ENCODE measurements at regions not wholly inside any gene's neighbourhood (a gene's known extent, or its start where the extent isn't known, plus 50 kb on each side); places are given as distances from the start of the nearest gene placed in this dataset.
"Not testable (repeated sequence)": the region's sequence is repeated elsewhere in the genome, so short reads cannot be mapped to it uniquely, and the experiment has no call there.

DNA sequence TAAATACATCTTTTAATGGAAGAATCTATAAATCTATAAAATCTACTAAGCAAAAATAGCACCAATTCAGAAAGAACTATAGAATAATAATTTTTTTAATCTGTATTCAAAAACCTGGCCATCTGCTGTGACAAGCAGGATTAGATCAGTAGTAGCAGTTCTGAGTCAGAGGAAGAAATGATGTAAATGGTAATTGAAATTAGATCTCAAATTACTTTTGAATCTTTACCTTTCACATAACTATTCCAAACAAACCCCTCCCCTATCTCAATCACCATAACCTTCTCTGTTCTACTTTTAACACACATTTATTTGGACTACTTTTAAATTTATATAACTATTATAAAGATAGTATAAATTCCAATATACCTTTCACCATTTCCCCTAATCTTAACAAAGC is 727.8 kb upstream of the FAM174A start:
- DNase-seq (ENCODE audit: low spot score): no peak
- intact Hi-C loops (cut with DNase I): no loop called here

DNA sequence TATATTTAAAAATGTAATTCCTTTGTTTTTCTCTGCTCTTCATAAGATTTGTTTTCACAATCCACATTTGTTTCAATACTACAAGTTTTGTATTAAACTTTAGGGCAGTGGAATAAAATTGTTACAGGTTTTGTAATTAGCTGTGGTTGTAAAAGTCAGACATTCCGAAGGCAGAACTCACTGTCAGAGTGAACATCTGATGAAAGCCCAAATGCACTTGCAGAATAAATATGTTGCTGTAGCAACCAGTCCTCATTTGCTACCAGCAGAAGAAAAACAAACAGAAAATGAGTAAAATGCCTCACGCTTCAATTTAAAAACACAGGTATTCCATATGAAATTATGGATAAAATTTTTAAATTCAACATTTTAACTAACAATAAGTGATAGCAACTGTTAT is 740.1 kb upstream of the FAM174A start:
- no peak for DNase-seq (ENCODE audit: low spot score)
- intact Hi-C loops (cut with DNase I): no loop called here

DNA sequence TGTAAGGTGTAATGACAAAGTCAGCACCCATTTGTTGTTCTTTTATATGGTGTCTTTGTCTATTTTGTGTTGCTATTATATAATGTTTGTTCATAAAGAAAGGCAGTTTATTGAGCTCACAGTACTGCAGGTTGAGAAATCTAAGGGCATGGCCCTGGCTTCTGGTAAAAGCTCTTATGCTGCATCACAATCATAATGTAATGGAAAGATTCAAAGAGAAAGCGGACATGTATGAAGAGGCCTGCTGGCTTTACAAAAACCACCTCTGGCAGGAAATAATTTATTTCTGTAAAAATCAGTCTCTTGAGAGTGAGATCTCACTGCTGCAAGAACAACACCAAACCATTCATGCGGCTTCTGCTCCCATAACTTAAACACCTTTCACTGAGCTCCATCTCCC is 746.7 kb upstream of the FAM174A start:
- intact Hi-C loops (cut with DNase I): no loop called here
- DNase-seq (ENCODE audit: low spot score): no peak

DNA sequence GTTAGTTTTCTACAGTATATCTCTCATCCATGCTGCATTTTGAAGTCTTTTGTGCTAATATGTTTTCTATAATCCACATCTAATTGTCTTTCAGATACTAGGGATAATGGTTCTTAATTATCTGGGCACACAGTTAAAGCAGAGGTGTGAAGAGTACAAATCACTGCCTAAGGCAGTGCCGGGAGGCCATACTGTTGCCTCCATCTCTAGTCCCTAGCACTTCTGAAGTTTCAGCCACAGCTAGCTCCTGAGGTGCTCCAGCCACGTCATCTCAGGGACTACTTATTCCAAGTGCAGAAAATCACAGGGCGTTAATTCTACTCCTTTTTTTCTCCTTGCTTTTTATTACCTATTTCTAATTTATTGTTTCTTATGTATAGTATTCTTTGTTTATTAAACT is 760.0 kb upstream of the FAM174A start:
- DNase-seq (ENCODE audit: low spot score): no peak
- intact Hi-C loops (cut with DNase I): no loop called here

DNA sequence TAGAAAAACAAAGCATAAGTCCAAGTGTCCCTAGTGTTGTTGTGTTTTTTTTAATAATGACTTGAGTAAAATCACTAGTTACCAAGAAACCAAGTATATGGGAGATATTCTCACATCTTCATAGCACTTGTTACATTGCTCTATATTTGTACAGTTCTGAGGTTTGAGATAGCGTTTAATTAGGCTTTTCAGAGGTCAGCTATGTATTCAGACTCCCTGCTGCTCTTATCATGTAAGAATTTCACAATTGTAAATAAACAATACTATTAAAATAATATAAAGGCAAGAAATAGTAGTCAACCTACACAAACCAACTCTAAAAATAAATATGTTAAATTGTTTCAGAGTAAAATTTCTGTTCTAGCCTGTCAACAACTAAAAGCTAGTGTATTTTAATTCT is 761.9 kb upstream of the FAM174A start:
- intact Hi-C loops (cut with DNase I): no loop called here

DNA sequence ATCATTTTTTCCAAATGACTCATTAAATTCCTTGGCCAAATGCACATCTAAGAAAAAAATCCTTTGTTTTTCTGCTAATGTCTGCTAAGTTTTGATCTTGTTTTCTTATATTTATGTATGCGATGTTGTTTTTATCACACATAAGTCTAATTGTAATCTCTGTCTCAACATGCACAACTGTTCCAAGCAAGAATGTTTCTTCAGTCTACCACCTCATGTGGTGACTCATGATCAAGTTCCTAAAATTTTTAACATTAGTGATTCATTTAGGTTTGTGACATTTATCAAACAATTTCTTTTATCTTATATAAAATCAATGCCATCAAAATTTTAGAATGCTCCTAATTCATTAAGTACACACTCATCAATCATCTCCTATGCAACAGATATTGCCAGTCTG is 763.9 kb upstream of the FAM174A start:
- intact Hi-C loops (cut with DNase I): no loop called here
- no peak for DNase-seq (ENCODE audit: low spot score)

More for the DNA sequence above, 761.9 kb upstream of the FAM174A start:
- no peak for DNase-seq (ENCODE audit: low spot score)

DNA sequence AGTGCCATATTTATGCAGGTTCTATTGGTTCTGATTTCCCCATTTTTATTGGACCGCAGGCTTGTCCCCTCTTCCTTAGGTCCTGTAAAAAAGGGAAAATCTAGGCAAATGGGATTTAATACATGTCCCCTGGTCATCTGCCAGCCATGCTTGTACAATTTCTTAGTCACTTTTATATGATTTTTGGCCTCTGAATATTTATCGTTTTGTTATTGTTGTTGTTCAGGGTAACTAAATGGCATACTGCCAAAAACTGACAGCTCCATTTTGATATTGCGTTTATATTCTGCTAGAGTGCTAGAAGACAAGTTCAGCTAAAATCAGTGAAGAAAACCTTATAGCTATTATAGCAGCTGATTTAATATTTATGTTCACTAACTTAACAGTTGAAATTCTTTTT is 770.2 kb upstream of the FAM174A start:
- intact Hi-C loops (cut with DNase I): no loop called here
- DNase-seq (ENCODE audit: low spot score): no peak

DNA sequence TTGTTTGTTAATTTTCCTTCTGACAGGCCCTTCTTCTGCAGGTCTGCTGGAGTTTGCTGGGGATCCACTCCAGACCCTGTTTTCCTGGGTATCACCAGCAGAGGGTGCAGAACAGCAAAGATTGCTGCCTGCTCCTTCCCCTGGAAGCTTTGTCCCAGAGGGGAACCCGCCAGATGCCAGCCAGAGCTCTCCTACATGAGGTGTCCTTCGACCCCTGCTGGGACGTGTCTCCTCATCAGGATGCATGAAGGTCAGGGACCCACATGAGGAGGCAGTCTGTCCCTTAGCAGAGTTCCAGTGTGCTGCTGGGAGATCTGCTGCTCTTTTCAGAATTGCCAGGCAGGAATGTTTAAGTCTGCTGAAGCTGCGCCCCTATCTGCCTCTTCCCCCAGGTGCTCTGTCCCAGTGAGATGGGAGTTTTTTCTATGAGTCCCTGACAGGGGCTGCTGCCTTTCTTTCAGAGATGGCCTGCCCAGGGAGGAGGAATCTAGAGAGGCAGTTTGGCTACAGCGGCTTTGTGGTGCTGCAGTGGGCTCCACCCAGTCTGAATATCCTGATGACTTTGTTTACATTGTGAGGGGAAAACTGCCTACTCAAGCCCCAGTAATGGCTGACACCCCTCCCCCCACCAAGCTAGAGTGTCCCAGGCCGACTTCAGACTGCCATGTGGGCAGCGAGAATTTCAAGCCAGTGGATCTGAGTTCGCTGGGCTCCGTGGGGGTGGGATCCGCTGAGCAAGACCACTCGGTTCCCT is 772.0 kb upstream of the FAM174A start:
- intact Hi-C loops (cut with DNase I): no loop called here
- no peak for DNase-seq (ENCODE audit: low spot score)

DNA sequence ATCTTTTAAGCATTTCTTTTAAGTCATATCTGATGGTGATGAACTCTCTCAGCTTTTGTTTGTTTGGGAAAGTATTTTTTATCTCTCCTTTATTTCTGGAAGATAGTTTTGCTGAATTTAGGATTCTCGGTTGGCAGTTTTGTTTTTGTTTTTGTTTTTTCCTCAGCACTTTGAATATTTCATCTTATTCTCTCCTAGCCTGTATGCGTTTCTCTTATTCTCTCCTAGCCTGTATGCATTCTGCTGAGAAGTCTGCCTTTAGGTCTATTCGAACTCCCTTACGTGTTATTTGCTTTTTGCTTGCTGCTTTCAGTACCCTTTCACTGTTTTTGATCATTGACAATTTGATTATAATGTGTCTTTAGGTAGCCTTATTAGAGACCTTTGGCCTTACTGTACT is 787.8 kb upstream of the FAM174A start:
- no peak for DNase-seq (ENCODE audit: low spot score)
- intact Hi-C loops (cut with DNase I): no loop called here

DNA sequence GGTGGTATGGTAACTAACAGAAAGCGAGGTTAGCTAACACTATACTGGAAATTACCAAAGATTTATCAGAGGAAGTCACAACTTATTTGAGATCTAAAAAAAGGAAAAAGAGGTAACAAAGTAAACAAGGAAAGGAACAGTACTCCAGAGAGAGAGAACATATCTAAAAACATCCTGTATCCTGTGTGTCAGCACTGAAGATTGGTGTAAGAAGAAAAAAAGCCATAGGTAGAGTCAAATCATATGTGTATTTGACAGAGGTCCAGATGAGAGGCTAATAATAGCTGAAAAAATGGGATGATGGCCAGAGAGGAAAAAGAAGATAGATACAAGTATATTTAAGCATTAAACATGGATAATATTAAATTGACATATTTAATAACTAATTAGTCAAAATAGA is 802.0 kb upstream of the FAM174A start:
- intact Hi-C loops (cut with DNase I); DNase-seq (ENCODE audit: low spot score): not testable (repeated sequence)

DNA sequence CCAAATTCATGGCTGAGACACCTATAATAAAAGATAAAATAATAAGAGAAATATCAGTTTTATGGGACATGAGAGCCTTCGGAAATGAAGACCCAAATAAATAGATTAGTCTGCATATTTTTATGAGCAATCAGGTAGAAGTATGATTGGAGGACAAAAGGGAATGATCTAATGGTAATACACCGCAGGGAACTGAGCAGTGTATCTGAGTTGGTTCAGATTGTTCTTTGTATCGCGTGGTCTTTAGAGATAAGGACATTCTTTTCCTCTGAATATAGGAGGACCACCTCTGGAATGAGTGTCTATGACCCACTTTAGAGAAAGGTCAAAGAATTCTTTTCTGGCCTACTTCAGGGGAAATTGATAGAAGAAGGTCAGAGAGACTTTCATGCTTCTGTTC is 801.8 kb upstream of the CHD1 start:
- DNase-seq (ENCODE audit: low spot score); intact Hi-C loops (cut with DNase I): not testable (repeated sequence)

DNA sequence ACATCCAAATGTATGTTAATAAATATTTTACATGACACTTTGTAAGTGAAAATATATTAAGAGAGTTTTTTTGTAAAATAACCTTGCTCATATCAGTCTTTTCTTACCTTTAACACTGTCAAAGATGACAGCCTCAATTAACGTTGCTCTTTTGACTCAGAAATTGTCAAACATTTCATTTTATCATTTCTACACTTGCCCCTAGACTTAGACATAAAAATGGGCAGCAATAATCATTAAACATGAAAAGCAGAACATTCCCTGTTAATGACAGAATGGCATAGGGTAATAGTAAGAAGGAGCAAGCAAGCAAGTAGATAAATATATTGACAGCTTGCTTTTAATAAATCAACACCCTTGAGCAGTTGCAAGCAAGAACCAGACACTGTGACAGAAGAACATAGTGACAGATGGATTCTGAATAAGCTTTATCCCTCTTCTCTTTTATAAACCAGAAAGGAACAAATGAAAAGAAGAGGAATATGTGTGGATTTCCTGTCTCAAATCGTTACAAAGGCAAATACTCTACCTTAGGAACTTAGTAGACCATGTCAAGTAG is 796.0 kb upstream of the CHD1 start:
- no peak for DNase-seq (ENCODE audit: low spot score)
- intact Hi-C loops (cut with DNase I): no loop called here

DNA sequence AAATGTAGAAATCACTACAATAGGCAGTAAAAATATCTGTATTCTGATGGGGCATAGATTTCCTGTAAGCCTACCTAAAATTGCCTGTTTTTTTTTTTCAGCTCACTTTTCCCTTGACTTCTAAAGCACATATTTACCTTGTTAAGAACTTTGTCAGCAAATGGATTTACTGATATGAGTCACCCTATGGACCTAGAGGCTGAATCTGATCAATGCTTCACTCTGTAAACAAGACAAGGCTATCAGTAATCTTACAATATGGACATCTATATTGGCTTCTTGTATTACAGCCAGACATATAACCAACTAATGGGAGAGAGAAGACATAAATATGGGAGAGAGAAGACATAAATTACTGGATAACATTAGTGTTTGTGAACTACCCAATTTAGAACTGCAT is 792.7 kb upstream of the CHD1 start:
- intact Hi-C loops (cut with DNase I): no loop called here
- no peak for DNase-seq (ENCODE audit: low spot score)

DNA sequence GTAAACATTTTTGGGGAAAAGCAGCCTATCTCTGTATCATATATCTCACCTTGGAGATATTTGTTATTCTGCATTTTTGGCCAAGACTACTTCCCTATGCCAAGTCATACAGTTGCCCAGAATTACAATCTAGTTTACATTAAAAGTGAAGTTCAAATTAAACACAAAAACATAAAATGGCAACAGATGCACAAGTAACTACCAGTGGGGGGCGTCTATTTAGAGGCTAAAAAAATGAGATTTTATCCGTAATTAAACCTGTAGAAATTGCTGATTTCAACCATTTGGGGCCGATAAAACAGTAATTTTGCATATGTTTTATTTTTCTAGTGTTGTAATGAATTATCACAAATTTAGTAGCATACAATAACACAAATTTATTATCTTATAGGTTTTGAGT is 787.1 kb upstream of the CHD1 start:
- no peak for DNase-seq (ENCODE audit: low spot score)
- intact Hi-C loops (cut with DNase I): no loop called here

DNA sequence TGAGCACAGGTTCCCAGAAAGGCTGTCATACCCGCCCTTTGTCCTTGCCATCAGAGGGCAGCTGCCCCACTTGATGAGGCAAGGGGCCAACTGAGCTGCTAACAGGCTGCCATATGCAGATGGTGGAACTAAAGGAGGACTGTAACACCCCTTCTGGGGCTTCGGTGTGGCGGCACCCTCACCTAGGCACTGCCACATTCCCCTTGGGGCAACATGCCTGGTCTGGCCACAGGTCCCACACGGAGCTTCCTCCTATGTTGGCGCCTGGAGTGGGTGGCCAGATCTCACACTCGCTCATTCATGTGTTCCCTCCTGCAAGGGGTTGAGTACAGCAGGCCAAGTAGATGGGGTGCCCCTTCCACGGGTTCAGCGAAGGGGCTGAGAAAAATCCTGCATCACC is 777.4 kb upstream of the CHD1 start:
- DNase-seq (ENCODE audit: low spot score): peak; percentile 61
- intact Hi-C loops (cut with DNase I): no loop called here

DNA sequence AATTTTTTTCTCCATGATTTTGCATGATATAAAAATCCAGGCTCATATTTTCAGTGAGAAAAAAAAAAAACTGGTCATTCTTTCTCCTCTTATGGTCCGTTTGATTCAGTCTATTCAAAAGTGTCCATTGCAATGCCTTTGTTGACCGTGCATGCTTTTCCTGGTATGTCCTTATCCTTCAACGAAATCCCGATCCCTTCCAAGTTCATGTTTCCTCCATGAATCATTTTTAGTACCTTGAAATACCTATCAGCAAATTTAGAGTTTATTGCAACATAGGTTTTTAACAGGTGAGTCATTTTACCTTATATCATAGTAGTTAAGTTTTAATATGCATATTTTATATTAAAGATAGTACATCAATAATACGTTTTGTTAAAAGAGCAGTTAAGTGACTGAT is 773.8 kb upstream of the CHD1 start:
- DNase-seq (ENCODE audit: low spot score): no peak
- intact Hi-C loops (cut with DNase I): no loop called here

DNA sequence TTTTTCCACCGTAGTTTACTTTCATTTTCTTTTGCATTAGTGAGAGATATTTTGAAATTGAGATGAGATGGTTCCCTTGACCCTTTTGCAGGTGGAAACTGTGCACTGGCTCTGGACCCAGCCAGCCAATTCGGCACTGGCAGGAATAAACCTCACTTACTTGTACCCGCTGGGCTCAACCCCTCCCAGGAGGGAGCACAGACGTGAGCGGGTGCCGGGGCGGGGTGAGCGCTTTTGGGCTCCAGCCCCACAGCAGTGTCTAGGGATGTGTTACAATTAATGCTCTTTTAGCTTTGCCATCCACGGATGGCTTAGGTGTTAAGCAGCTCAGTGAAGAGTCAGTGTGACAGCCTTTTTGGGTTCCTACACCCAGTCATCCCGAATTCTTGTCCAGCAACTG is 766.1 kb upstream of the CHD1 start:
- intact Hi-C loops (cut with DNase I): no loop called here
- DNase-seq (ENCODE audit: low spot score): no peak

DNA sequence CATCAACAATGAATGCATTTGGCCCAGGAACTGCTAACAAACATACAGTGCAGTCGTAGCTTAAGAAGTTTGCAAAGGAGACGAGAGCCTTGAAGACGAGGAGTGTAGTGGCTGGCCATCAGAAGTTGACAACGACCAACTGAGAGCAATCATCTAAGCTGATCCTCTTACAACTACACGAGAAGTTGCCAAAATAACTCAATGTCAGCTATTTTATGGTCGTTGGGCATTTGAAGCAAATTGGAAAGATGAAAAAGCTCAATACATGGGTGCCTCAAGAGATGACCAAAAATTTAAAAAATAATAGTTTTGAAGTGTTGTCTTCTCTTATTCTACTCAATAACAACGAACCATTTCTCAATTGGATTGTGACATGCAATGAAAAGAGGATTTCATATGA is 757.7 kb upstream of the CHD1 start:
- intact Hi-C loops (cut with DNase I): no loop called here
- DNase-seq (ENCODE audit: low spot score): no peak

DNA sequence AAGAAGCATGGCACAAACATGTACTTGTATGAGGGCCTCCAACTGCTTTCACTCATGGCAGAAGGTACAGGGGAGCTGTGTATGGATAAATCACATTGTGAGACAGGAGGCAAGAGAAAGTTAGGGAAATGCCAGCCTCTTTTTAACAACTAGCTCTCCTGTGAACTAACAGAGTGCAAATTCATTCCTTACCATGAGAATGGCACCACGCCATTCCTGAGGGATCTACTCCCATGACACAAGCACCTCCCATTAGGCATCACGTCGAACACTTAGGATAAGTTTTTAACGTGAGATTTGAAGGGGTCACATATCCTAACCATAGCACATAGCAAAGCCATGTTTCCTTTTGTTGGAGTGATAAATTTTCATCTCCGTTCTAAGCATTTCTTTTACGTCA is 747.2 kb upstream of the CHD1 start:
- intact Hi-C loops (cut with DNase I): no loop called here
- DNase-seq (ENCODE audit: low spot score): no peak

DNA sequence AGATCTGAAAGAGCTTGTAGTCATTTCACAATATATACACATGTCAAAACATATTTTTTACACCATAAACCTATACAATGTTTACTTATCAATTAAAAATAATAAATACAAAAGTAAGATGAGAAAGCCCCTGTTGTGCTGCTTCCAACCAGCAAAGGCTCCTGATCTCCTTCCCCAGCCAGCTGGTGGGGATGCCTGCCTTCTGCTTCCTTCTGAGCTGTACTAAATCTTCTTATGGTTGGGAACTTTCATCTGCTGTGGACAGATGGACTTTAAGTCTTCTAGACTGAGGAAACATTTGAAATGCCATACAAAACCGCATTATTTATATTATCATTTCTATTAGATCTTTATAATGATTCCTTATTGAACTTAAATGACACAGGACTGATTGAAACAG is 745.3 kb upstream of the CHD1 start:
- no peak for DNase-seq (ENCODE audit: low spot score)
- intact Hi-C loops (cut with DNase I): no loop called here

DNA sequence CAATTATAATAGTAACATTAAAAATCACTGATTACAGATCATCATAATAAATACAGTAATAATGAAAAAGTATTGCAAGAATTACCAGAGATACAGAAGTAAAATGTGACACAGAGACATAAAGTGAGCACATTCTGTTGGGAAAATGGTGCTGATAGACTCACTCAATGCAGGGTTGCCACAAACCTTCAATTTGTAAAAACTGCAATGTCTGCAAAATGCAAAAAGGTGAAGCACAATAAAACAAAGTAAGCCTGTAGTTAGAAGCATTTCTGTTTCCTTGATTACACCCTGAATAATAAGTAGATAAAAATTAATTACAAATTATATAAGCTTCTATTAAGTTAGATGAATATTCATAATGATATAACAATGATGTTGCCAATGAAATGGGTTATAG is 736.2 kb upstream of the CHD1 start:
- intact Hi-C loops (cut with DNase I): no loop called here
- DNase-seq (ENCODE audit: low spot score): no peak

DNA sequence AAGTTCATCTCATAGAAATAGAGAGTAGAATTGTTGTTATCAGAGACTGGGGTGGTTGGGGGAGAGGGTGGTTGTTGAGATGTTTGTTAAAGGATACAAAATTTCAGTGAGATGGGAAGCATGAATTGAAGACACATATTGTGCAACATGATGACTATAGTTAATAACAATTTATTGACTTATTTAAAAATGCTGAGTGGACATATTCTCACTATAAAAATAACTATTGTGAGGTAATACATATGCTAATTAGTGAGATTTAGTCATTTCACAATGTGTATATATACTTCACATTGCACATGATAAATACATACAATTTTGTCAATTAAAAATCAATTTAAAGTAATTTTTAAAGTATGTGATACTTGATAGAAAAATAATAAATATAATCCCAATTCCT is 722.5 kb upstream of the CHD1 start:
- intact Hi-C loops (cut with DNase I): no loop called here
- no peak for DNase-seq (ENCODE audit: low spot score)

Data from cardiac septum (tissue), 1 donor.